Neural cell (in vitro differentiated cells): ENCODE measurements at regions not wholly inside any gene's neighbourhood (a gene's known extent, or its start where the extent isn't known, plus 50 kb on each side); places are given as distances from the start of the nearest gene placed in this dataset.

ENCODE experiments used
- EP300 ChIP-seq: fragments of 450-650 bp; conservative IDR thresholded peaks from 2 replicates; pipeline ENCODE4 v1.6.1; 2014; ENCODE audit warnings: antibody characterized with exemption, mild to moderate bottlenecking, moderate library complexity; ENCODE audit not compliant: poor library complexity, severe bottlenecking
- POLR2AphosphoS5 ChIP-seq: IDR thresholded peaks from 2 replicates; pipeline ENCODE4 v1.6.1; 2012
- SMC3 ChIP-seq: fragments of 450-650 bp; conservative IDR thresholded peaks from 2 replicates; pipeline ENCODE4 v1.6.1; 2014; ENCODE audit warnings: antibody characterized with exemption, mild to moderate bottlenecking, moderate library complexity; ENCODE audit not compliant: poor library complexity
- TF ChIP-seq, protein P1 (sequence below): fragments of 450-650 bp; IDR thresholded peaks from 2 replicates; pipeline ENCODE4 v1.5.1; 2014; ENCODE audit warnings: antibody characterized with exemption, mild to moderate bottlenecking, moderate library complexity; ENCODE audit not compliant: poor library complexity, severe bottlenecking
- TF ChIP-seq, protein P2 (sequence below): IDR thresholded peaks from 2 replicates; pipeline ENCODE4 v1.6.1; 2012; ENCODE audit warnings: borderline replicate concordance

GRCh38 chr10:9878383-9878782, 1139.3 kb upstream of the CELF2 start:
- TF ChIP-seq SMC3 = no peak
- TF ChIP-seq, protein P1, sequence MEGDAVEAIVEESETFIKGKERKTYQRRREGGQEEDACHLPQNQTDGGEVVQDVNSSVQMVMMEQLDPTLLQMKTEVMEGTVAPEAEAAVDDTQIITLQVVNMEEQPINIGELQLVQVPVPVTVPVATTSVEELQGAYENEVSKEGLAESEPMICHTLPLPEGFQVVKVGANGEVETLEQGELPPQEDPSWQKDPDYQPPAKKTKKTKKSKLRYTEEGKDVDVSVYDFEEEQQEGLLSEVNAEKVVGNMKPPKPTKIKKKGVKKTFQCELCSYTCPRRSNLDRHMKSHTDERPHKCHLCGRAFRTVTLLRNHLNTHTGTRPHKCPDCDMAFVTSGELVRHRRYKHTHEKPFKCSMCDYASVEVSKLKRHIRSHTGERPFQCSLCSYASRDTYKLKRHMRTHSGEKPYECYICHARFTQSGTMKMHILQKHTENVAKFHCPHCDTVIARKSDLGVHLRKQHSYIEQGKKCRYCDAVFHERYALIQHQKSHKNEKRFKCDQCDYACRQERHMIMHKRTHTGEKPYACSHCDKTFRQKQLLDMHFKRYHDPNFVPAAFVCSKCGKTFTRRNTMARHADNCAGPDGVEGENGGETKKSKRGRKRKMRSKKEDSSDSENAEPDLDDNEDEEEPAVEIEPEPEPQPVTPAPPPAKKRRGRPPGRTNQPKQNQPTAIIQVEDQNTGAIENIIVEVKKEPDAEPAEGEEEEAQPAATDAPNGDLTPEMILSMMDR = no peak
- no peak for TF ChIP-seq EP300
- TF ChIP-seq POLR2AphosphoS5 = no peak
- TF ChIP-seq, protein P2, sequence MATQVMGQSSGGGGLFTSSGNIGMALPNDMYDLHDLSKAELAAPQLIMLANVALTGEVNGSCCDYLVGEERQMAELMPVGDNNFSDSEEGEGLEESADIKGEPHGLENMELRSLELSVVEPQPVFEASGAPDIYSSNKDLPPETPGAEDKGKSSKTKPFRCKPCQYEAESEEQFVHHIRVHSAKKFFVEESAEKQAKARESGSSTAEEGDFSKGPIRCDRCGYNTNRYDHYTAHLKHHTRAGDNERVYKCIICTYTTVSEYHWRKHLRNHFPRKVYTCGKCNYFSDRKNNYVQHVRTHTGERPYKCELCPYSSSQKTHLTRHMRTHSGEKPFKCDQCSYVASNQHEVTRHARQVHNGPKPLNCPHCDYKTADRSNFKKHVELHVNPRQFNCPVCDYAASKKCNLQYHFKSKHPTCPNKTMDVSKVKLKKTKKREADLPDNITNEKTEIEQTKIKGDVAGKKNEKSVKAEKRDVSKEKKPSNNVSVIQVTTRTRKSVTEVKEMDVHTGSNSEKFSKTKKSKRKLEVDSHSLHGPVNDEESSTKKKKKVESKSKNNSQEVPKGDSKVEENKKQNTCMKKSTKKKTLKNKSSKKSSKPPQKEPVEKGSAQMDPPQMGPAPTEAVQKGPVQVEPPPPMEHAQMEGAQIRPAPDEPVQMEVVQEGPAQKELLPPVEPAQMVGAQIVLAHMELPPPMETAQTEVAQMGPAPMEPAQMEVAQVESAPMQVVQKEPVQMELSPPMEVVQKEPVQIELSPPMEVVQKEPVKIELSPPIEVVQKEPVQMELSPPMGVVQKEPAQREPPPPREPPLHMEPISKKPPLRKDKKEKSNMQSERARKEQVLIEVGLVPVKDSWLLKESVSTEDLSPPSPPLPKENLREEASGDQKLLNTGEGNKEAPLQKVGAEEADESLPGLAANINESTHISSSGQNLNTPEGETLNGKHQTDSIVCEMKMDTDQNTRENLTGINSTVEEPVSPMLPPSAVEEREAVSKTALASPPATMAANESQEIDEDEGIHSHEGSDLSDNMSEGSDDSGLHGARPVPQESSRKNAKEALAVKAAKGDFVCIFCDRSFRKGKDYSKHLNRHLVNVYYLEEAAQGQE = no peak
